ENCODE measurements at regions not wholly inside any gene's neighbourhood (a gene's known extent, or its start where the extent isn't known, plus 50 kb on each side); places are given as distances from the start of the nearest gene placed in this dataset.

DNA sequence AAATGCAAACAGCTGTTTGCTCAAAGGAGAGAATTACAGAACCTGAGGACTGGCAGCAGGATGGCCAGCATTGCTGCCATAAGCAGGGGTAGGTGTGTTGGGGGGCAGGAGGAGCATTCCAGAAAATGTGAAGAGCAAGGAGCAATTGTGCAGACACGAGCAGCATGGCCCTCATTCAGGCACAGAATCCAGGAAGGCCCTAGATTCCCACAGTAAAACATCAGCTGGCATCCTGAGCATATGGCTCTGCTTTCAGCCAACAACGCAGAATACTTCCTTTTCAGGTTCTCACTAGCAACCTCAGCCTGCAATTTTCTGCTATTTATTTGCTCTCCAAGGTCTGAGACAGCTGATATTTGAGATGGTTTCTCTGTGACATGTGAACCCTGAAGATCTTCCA lies 243.4 kb upstream of the POU3F2 start (continued):
- TF ChIP-seq FOXJ3 (CRISPR knock-in tag; IDR thresholded peaks at IDR 0.05) = no peak

DNA sequence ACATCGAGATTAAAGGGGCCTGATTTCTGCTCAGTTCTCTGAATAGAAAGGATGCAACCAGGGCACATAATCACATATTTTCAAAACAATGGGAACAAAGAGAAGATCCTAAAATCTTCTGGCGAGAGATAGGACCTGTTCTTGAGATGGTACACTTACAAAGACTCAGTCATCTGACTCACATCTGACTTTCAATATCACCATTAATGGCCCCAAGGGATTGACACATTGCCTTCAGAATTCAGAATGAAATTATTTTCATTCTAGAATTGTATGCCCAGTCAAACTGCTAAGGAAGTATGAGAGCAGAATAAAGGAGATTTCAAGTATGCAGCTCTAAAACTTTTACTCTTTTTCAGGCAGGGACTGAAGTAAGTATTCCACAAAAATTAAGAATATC lies 240.7 kb upstream of the POU3F2 start:
- H3K27ac ChIP-seq (ENCODE audit: low read depth in 2 of 2, low read length in 1 of 2) = no peak overlapping the region
- TF ChIP-seq MXI1 (IDR thresholded peaks at IDR 0.05; ENCODE audit: low read depth, low read length) (no peak), POLR2AphosphoS5 (IDR thresholded peaks at IDR 0.05; ENCODE audit: low read depth, low read length) (no peak), SIN3A (IDR thresholded peaks at IDR 0.05; ENCODE audit: borderline replicate concordance, low read depth, low read length) (no peak), NRF1 (IDR thresholded peaks at IDR 0.05; ENCODE audit: low read depth, low read length) (no peak), FOSL2 (IDR thresholded peaks at IDR 0.05; ENCODE audit: borderline replicate concordance, low read depth) (no peak), RAD21 (IDR thresholded peaks at IDR 0.05; ENCODE audit: low read length) (no peak), REST (IDR thresholded peaks at IDR 0.05; ENCODE audit: low read depth, low read length) (no peak), PBX3 (IDR thresholded peaks at IDR 0.05) (no peak), JUND (IDR thresholded peaks at IDR 0.05) (no peak), USF2 (IDR thresholded peaks at IDR 0.05; ENCODE audit: borderline replicate concordance, low read depth, low read length) (no peak), CTCF (IDR thresholded peaks at IDR 0.05) (no peak), GATA2 (CRISPR knock-in tag; IDR thresholded peaks at IDR 0.05) (no peak), RXRA (IDR thresholded peaks at IDR 0.05; ENCODE audit: borderline replicate concordance, low read depth) (no peak), NFIC (IDR thresholded peaks at IDR 0.05; ENCODE audit: borderline replicate concordance) (no peak), FOXM1 (IDR thresholded peaks at IDR 0.05; ENCODE audit: low read depth) (no peak)
- TF ChIP-seq, protein P1, sequence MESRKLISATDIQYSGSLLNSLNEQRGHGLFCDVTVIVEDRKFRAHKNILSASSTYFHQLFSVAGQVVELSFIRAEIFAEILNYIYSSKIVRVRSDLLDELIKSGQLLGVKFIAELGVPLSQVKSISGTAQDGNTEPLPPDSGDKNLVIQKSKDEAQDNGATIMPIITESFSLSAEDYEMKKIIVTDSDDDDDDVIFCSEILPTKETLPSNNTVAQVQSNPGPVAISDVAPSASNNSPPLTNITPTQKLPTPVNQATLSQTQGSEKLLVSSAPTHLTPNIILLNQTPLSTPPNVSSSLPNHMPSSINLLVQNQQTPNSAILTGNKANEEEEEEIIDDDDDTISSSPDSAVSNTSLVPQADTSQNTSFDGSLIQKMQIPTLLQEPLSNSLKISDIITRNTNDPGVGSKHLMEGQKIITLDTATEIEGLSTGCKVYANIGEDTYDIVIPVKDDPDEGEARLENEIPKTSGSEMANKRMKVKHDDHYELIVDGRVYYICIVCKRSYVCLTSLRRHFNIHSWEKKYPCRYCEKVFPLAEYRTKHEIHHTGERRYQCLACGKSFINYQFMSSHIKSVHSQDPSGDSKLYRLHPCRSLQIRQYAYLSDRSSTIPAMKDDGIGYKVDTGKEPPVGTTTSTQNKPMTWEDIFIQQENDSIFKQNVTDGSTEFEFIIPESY (IDR thresholded peaks at IDR 0.05; ENCODE audit: borderline replicate concordance, low read depth) = no peak
- TF ChIP-seq, protein P2, sequence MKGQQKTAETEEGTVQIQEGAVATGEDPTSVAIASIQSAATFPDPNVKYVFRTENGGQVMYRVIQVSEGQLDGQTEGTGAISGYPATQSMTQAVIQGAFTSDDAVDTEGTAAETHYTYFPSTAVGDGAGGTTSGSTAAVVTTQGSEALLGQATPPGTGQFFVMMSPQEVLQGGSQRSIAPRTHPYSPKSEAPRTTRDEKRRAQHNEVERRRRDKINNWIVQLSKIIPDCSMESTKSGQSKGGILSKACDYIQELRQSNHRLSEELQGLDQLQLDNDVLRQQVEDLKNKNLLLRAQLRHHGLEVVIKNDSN (IDR thresholded peaks at IDR 0.05; ENCODE audit: borderline replicate concordance, low read depth) = no peak
- WGBS (ENCODE audit: low lambda C conversion rate) = 51% methylated on average over 2 of the region's 2 CpGs
- ChIA-PET POLR2A (no interaction called here), CTCF (no interaction called here)
- H3K36me3 ChIP-seq (replicated peaks in 1 of 2; ENCODE audit: control insufficient read depth in 1 of 2, insufficient read depth in 2 of 2, low read length in 1 of 2) = no peaks in the 10 kb centered on the region
- H3K4me1 ChIP-seq (ENCODE audit: control insufficient read depth in 1 of 2, insufficient read depth in 2 of 2, low read depth in 1 of 2, low read length in 1 of 2) = no peaks in the 10 kb centered on the region
- no peaks in the 10 kb centered on the region for H4K20me1 ChIP-seq (ENCODE audit: insufficient read depth)
- no peak overlapping the region for H2AFZ ChIP-seq (ENCODE audit: low read depth)
- no peak overlapping the region for H3K9ac ChIP-seq
- no peaks in the 10 kb centered on the region for H3F3A ChIP-seq (replicated peaks; ENCODE audit: insufficient read depth)
- H3K9me2 ChIP-seq = no peaks in the 10 kb centered on the region
- no peak overlapping the region for H3K4me2 ChIP-seq
- no peak for DNase-seq
- no peaks in the 10 kb centered on the region for H3K27me3 ChIP-seq (ENCODE audit: insufficient read depth)
- H3K4me3 ChIP-seq (ENCODE audit: low read depth in 2 of 2, low read length in 1 of 2) = no peak overlapping the region
- H3K9me3 ChIP-seq = no peaks in the 10 kb centered on the region
- H3K79me2 ChIP-seq (ENCODE audit: insufficient read depth) = no peaks in the 10 kb centered on the region
